Activated CD4-positive, CD25-positive, alpha-beta regulatory T cell treated with anti-CD3 and anti-CD28 coated beads, Interleukin-2, amount 50 U/mL, for 24 hours (primary cell): ENCODE measurements at regions not wholly inside any gene's neighbourhood (a gene's known extent, or its start where the extent isn't known, plus 50 kb on each side); places are given as distances from the start of the nearest gene placed in this dataset.

Experiments used
- ATAC-seq, 2 donors: fragments of 150-1000 bp; cut with Tn5 transposase; one replicate each; pipeline ENCODE4 v1.10.0; 2021; ENCODE audit warnings: mild to moderate bottlenecking in 1 of 2, moderate library complexity in 1 of 2

DNA sequence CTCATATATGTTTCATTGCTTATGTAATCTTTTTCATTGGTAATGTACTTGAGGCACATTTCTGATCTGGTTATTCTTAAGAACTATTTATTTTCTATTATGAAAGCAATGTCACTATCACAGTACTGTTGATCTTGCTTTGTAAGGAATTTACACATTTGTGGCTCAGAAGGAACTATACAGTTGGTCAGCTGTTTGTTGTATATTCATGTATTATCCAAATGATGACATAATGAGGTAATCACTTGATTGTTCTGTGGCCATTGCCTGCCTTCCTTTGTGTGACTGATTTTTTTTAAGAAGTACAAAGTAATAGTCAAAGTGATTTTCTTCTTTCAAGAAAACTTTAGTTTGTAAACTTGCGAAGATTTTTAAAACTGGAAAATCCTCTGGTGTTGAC is 399.9 kb downstream of the TMEM161B start:
- no peak for ATAC-seq

DNA sequence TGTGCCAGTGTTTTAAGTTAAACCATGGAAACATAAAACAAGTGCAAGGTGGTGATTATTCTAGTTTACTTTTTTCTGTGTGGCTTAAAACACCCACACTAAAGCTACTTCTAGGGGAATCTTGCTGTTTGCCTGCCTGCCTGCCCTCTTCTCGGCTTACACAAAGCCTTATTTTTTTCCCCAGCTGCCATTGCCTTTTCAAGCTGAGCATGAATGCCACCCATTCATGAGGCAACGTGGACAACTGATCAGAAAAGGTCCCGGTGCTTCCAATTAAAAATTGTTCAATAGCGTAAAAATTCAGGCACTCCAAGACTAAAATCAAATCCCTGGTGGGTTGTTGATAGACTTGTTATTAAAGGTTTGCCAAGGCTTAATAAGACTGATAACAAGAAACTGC is 401.4 kb downstream of the TMEM161B start:
- no peak for ATAC-seq

DNA sequence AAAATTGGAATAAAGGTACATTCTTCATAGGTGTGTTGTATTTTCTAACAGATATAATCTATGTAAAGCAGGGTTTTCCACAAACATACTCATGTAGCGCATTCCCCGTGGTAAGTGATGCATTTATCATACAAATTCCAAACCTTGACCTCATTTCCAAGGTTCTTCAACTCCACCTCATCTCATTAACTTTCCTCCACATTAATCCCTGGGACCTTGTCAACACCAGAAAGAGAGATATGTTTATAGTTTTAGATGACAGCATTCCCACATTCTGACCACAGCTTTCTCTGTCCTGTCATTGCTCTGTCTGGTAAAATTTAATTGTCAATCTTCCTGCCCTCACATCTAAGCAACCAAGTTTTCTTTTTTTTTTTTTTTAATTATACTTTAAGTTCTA is 415.1 kb downstream of the TMEM161B start:
- ATAC-seq = no peak

DNA sequence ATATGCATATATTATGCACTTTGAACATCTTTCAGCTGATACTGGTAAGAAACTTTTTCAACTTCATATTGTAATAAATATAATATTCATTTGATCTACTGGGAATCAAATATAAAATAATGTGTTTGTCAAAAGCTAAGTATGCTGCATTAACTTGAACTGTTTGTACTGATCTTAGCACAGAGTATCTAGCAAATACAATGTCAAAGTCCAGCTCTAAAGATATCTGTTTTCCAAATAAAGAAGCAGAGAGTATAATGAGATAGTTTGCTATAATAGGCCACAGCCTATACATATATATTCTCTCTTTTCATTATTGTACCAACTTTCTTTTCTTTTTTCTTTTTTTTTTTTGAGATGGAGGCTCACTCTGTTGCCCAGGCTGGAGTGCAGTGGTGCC is 417.0 kb downstream of the TMEM161B start:
- ATAC-seq = no peak

DNA sequence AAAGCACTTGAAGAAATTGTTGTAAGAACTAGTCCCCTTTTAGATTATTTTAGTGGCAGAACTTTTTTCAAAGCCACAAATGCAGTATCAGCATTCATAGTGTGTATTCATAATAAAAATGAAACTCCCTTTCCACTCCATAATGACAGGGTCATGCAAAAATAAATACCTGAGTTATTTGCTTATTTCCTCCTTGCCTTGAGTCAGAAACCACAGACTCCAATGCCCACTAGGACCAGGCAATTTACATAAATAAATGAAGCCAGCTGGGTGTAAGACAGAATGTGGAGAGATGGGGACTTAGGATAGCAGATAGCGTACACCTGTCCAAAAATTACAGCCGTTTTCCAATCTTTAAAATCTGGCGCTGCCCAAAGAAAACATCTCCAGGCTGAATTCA is 417.8 kb downstream of the TMEM161B start:
- no peak for ATAC-seq

DNA sequence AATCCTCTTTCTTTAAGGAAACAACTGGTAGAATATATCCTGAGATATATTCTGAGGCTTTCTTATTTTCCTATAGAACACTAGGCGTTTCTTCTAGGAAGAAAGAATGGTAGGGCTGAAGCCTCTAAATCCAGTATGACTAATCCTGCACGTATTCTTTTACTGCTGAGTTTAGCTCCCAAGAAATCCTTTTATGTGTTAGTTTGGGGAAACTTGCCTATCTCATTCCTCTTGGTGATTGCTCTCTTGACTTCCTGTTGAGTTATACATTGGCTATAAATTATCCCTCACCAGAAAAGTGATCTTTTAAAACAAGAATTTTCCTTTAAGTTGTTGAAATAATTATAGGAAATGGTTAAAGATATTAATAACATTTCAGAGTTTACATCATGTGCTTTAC is 422.9 kb downstream of the TMEM161B start:
- no peak for ATAC-seq

DNA sequence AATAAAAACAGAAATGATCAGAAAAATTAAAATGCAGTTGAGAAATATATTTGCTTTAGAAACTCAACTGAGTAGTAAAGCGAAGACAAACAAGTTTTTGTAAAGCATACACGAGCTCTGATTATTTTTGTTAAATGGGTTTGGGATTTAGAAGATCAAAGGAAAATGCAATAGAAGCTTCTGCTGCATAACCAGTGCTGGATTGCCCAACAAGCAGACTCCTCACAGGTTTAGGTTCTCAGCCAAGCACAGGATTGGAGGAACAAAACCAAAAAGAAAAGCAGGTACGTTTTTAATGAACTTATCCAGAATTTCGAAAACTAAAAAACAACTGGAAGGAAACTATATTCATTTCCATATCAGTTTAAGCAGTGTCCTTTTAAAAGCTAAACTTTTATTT is 423.8 kb downstream of the TMEM161B start:
- no peak for ATAC-seq

DNA sequence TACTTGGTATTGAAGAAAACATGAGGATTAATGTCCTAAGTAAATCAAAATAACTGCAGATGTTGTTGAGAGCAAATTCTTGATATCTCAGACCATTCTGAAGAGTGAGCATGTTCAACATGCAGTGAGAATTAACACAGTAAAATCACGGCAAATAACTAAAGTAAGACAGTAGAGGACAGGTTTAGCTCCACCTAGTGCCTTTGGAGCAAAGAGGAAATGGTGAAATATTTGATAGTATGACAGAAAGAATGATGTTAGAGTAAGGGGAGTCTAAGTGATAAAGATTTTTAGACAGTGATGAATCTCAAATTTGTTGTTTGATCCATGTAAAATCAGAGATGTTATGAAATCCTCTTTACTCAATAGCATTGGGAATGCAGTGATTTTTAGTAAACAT is 424.2 kb downstream of the TMEM161B start:
- no peak for ATAC-seq

DNA sequence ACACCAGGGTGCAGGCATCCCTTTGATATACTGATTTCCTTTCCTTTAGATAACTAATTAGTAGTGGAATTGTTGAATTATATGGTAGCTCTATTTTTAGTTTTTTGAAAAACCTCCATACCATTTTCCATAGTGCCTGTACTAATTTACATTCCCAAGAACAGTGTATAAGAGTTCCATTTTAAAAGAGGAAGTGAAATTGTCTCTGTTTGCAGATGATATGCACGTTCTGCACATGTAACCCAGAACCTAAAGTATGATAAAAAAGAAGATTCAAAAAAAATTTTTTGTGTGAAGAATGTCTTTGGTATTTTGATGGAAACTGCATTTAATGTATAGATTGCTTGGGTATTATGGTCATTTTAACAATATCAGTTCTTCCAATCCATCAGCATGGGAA is 424.0 kb upstream of the CCNH start:
- no peak for ATAC-seq

DNA sequence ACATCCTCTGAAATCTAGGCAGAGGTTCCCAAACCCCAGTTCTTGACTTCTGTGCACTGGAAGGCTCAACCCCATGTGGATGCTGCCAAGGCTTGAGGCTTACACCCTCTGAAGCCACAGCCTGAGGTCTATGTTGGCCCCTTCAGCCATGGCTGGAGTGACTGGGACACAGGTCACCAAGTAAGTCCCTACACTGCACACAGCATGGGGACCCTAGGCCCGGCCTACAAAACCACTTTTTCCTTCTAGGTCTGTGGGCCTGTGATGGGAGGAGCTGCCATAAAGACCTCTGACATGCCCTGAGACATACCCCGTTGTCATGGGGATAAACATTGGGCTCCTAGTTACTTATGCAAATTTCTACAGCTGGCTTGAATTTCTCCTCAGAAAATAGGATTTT is 418.8 kb upstream of the CCNH start:
- ATAC-seq = no peak

DNA sequence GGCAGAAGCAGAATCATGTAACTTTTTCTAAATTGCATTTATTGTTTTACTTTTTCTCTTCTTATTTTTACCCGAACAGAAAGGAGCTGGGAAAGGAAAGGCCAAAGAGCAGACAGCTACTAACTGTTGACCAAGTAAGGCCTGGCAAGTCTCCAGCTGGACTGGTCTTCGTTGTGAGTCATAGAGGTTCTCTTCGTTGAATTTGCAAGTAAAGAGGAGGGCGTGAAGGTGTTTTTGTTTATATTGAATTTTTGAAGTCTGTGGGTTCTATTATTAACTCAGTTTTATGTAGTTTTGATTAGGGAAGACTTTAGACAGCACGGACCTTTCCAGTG is 416.5 kb upstream of the CCNH start:
- ATAC-seq = no peak

DNA sequence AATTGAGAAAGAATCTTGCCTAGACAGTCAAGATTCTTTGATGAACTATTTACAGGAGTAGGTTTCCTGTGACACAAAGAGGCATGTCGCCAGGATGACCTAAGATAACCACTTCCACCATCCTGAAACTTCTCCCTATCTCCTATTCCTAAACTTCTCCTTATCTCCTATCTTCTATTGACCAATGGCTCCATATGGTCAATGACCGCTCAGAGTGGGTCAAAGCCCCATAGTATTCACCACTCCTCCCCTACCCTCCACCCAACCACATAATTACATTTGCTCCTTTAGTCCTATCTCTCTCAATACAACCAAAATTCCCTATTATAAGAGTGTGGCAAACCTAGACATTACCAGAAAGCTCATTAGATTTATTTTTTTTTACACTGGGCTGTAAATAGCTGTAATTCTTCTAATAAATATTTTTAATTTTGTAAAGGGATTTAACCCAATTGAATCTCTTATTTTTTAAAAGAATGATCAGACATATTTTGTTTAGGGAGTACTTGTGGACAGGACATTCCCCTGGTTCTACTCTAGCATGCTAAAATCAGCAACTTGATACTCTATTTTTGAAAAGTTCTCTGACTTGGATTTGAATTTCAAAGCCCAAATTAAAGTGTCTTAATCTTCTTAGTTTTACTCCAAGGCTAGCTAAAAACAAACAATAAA is 416.0 kb upstream of the CCNH start:
- ATAC-seq = no peak

DNA sequence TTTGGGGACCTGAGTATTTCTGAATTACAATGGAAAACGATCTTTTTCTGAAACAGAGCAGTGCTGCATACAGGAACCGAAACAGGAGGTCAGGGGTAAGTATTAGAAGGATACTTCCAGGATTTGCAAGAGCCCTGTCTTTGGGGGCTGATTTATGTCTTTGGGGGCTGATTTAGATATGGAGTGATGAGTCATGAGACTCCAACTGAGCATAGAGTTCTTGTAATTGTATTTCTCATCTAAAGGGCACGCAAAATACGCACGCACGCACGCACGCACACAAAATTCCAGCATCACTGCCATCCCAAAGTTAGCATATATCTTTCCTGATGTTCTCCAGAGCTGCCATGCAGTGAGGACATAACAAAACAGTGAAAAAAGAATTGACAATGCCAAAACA is 414.8 kb upstream of the CCNH start:
- no peak for ATAC-seq

DNA sequence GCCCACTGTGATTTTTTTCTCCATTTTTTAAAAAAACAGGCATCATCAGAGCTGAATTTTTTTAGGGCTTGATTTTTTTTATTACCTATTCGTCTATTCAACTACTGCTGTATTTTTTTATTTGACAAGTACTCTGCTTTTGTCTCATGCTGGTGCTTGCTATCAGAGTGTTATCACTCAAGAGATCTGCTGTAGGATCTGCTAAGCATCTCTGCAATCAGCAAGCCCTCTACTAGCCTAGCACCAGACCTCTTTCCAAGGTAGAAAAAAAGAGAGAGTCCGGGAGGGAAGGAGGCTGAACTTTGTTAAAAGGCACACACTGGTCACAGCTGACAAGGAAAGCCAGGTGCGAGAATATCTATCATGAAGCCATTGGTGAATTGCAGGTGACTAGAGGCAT is 413.8 kb upstream of the CCNH start:
- no peak for ATAC-seq

DNA sequence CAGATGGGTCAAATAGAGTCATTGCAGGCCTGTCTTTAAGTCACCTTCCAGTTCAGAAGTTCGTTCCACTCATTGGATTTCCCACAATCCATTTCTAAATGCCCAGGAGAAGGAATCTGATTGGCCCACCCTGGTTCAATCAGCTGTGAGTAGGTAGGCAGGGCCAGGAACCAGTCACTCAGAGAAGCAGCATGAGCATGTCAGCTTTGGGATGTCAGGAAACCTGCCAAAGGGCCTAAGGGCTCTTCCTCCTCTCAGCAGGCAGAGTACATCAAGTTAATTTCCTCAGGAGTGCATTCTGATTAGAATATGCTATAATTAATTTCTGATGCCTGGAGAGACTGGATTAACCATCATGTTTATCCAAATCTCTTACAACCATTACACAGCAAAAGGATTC is 412.9 kb upstream of the CCNH start:
- ATAC-seq = no peak

DNA sequence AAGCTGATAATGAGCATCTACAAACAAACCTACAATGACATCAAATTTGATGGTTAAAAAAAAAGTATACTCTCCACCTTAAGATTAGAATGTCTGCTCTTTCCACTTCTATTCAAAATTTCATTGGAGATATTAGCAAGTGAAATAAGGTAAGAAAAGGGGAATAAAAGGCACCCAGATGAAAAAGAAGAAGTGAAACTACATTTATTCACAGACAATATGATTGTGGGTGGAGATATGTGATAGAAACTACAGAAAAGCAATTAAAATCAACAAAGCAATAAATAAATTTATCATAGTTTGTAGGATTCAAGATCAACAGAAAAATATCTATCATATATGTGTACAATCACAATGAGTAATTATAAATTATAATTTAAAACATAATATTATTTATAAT is 395.1 kb upstream of the CCNH start:
- ATAC-seq = no peak

DNA sequence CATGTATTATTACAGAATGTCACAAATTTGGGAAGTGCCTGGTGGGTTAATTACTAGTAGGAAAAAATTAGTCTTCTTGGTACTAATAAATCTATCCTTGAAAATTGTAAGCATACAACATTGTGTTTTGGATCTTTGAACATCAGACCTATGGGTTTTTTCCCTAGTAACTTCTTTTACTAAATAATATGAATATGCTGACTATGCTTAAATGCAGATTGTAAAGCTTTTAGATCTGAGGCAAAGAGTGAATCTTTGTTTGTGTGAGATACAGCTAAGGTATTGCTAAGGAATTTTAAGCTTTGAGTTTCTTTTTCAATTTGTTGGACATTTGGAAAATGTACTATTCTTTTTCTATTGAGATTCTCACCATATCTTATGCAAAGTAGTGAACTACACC is 390.6 kb upstream of the CCNH start:
- no peak for ATAC-seq

DNA sequence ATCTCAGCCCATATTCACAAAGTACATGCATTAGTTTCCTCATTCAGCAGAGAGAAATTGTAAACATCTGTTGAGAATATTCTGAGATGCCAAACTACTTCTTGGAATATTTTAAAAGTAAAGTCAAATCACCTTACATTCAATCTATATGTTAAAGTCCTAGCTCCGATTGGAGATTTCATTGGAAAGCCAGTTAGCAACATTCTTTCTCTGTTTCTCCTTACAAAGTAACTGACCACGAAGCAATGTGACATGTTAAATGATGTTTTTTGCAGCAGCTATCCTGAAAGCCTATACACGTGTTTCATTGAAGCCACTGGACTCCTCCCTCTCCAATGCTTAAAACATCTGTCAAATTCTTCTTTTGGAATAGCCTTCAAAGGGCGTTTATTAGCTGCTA is 379.1 kb upstream of the CCNH start:
- no peak for ATAC-seq

DNA sequence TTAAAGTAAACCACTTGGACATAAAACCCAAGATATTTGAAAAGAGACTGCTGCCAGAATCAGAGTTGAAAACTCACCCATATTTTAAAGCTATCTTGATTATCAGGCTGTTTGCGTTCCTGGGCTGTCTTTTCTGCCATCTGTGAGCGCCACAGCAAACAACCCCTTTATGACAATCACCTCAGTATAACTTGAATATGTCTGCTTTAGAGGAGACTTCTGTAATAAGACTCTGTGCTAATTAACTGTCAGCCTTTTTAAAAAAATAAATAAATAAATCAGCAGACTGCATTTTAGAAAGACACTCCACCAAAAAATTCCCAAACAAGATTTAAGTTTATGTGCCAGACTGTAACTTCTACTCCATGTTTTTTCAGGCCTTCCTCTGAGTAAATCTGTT is 375.7 kb upstream of the CCNH start:
- ATAC-seq = no peak

DNA sequence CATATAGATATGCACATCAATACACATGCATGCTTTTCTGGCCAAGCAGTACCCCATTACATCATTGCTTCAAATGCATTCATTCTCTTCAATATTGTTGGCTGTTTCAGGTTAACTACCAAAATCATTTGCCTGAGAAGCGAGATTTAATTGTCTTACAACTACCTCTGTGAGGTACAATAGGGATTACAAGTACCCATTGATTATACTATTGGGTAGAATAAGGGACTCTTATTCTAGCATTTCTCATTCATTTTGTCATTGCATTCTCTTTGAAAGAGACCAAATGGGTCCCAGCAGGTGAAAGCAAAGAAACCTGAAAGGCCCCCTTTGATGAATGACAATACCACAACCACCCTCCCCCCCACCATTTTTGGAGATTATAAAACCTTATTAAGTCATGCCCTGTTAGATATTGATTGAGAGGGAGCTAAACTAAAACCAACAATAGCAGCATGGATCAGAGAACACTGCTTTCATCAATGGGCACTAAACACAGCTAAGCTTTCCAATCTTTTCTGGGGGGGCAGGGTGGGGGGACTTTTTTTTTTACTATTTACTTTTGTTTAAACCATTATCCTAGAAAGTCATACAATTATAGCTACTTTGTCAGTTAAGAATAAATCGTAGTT is 375.0 kb upstream of the CCNH start:
- ATAC-seq = no peak

DNA sequence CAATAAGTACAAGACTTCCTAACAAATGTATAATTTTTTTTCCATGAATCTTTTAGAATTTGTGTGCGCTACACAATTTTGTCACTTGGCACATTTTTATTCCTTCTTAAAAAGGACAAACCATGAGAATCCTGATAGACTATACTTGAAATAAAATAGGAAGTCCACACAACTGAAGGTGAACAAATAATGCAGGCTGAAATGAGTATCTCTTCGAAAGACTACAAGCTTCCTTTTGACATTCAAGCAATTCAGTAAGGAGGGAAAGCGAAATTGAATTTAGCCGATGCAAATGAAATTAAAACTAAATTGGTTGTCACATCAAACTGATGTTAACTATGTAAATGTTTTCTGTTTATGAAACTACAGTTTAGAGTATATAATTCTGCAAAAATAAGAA is 374.4 kb upstream of the CCNH start:
- no peak for ATAC-seq

DNA sequence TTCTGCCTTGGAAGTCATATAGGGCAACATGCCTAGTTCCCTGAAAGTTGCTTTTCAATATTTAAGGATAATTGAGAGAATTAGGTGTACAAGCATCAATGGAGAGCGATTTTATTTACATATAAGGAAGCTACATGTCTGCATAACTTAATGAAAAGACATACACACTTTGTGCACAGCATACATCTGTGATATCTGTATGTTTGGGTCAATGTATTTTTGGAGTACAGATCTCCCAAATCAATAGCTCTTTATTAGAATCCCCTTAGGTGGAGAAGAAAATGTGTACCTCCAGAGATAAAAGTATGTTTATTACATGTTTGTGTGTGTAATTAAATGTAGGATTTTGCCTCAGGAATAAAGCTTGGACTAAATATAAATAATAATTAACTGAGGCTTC is 373.7 kb upstream of the CCNH start:
- no peak for ATAC-seq

DNA sequence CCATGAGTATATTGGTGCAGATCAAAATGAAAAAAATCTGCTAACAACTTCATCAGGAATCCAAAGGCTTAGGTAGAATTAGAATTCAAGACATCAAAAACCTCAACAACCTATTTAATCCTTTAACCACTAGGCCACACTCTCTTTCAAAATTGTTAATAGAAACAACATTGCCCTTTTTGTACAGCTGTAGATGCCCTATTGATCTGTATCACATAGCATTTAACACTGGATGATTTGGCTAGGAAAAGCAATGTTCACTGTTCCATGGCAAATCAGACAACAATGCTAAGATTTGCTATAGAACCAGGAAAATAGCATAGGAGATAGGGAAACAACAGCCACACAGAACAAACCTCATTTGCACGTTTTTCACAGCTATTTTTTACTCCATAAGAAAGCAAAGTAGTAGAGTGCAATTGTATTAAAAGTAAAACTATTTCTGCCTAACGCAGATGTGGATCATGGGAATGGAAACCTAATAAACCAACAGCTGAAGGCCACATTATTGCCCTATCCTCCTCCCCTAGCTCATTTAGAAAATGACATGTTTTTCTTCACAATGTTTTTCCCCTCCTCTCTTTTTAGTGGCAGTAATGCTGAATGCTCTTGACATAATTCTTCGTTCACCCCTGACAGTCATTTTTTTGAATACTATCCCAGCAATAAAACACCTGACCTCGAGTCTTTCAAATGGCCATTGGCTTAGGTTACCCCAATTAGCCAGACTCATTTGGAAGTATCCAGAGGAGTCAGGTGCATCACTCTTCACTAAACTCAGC is 373.0 kb upstream of the CCNH start:
- ATAC-seq = no peak

DNA sequence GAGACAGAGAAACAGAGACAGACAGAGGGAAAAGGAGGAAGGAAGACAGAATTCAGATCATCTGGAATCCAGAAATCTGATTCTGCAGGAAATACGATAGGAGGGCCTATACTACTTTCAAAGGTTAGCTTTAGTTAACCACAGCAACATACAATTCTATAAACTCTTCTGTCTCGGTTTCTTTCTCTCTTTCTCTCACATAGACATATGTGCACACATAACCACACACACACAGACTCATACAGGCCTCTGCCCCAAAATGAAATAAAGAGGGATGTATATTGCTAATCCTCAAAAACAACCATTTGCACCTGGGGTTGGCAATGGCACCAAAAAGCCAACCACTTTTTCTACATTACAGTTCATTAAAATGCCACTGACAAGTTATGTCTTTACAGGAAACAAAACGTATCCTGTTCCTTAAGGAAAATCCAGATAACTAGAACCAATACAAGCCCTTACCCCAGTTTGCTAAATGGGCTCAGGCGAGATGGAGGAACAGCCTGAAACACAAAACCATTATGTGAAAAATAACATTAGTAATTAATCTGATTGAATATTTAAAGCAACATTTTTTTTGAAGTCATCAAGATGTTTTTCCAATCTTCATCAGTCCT is 372.3 kb upstream of the CCNH start:
- ATAC-seq = no peak
